A549 (cell line): ENCODE measurements at regions not wholly inside any gene's neighbourhood (a gene's known extent, or its start where the extent isn't known, plus 50 kb on each side); places are given as distances from the start of the nearest gene placed in this dataset.

Source experiments
- CBX2 ChIP-seq: fragments of 200-600 bp; sonication (generic); IDR thresholded peaks from 2 replicates; pipeline ENCODE4 v1.6.1; 2016; ENCODE audit warnings: low read depth, mild to moderate bottlenecking, borderline replicate concordance
- CEBPB ChIP-seq, 2 experiments: fragments of >200 bp in 1 of 2; sonication (Bioruptor Twin) in 1 of 2; formaldehyde crosslinking in 1 of 2; IDR thresholded peaks; 2 replicates each; pipeline ENCODE4 v1.6.1; 2012 to 2016
- CTCF ChIP-seq: fragments of >200 bp; sonication (Bioruptor Twin); formaldehyde crosslinking; IDR thresholded peaks from 3 replicates; pipeline ENCODE4 v1.5.1; 2016
- EP300 ChIP-seq, 2 experiments: fragments of >200 bp; sonication (Bioruptor Twin); formaldehyde crosslinking; IDR thresholded peaks; 2 replicates in 1 of 2; 3 replicates in 1 of 2; pipeline ENCODE4 v1.6.1; 2016 to 2017
- POLR2A ChIP-seq: IDR thresholded peaks from 2 replicates; pipeline ENCODE4 v1.6.1; 2012; ENCODE audit warnings: mild to moderate bottlenecking, low read length
- RAD21 ChIP-seq, 2 experiments: fragments of >200 bp in 1 of 2; sonication (Bioruptor Twin) in 1 of 2; formaldehyde crosslinking in 1 of 2; IDR thresholded peaks in 1 of 2; conservative IDR thresholded peaks in 1 of 2; 2 replicates in 1 of 2; 3 replicates in 1 of 2; pipeline ENCODE4 v1.6.1; 2012 to 2018; ENCODE audit warnings: inconsistent platforms in 1 of 2

GRCh38 chrX:34557733-34558132 lies 99.4 kb downstream of the TMEM47 start:
- TF ChIP-seq CTCF (no peak), POLR2A (no peak), CBX2 (no peak), EP300 (IDR thresholded peaks at IDR 0.05) (no peak), CEBPB (IDR thresholded peaks at IDR 0.05) (no peak), RAD21 (conservative IDR thresholded peaks at IDR 0.05 in 1 of 2, IDR thresholded peaks at IDR 0.05 in 1 of 2) (no peak)
